Thymus (tissue), 11 donors: ENCODE measurements at regions not wholly inside any gene's neighbourhood (a gene's known extent, or its start where the extent isn't known, plus 50 kb on each side); places are given as distances from the start of the nearest gene placed in this dataset.
A peak's percentile ranks its signal among the peaks of the same experiment; 100 is the strongest.

Experiments used
- DNase-seq, 9 donors: peaks; one replicate each; pipeline ENCODE4 v3.0.0-alpha.2; 2013; ENCODE audit warnings: low spot score in 9 of 9, low read depth in 6 of 9, missing footprints in 1 of 9
- H3K27ac ChIP-seq, 2 donors: one replicate each; pipeline ENCODE4 v1.5.1; 2013; ENCODE audit warnings: control low read depth in 1 of 2, low read depth in 1 of 2, low read length in 1 of 2, mild to moderate bottlenecking in 1 of 2, moderate library complexity in 1 of 2
- H3K27me3 ChIP-seq, 2 donors: one replicate each; pipeline ENCODE4 v1.5.1; 2013; ENCODE audit warnings: low read length in 1 of 2; ENCODE audit not compliant: control insufficient read depth in 2 of 2, insufficient read depth in 1 of 2
- H3K36me3 ChIP-seq, 2 donors: one replicate each; pipeline ENCODE4 v1.5.1; 2013; ENCODE audit warnings: low read length in 1 of 2, mild to moderate bottlenecking in 1 of 2, moderate library complexity in 1 of 2; ENCODE audit not compliant: control insufficient read depth in 2 of 2, insufficient read depth in 2 of 2
- H3K4me1 ChIP-seq, 2 donors: one replicate each; pipeline ENCODE4 v1.5.1; 2013; ENCODE audit warnings: low read length in 2 of 2; ENCODE audit not compliant: control insufficient read depth in 2 of 2, insufficient read depth in 2 of 2
- H3K4me3 ChIP-seq, 2 donors: one replicate each; pipeline ENCODE4 v1.5.1; 2013; ENCODE audit warnings: low read length in 2 of 2, control low read depth in 1 of 2, mild to moderate bottlenecking in 1 of 2
- H3K9me3 ChIP-seq, 2 donors: one replicate each; pipeline ENCODE4 v1.5.1; 2013; ENCODE audit warnings: low read length in 1 of 2, mild to moderate bottlenecking in 1 of 2; ENCODE audit not compliant: control insufficient read depth in 2 of 2, insufficient read depth in 1 of 2
- WGBS: extraction: QIAGEN DNeasy Blood & Tissue Kit; methylation state at CpG from one replicate; pipeline ENCODE4 v1.1.7; 2013; 5-methylcytosine and 5-hydroxymethylcytosine counted together
- donor health status: healthy.

DNA sequence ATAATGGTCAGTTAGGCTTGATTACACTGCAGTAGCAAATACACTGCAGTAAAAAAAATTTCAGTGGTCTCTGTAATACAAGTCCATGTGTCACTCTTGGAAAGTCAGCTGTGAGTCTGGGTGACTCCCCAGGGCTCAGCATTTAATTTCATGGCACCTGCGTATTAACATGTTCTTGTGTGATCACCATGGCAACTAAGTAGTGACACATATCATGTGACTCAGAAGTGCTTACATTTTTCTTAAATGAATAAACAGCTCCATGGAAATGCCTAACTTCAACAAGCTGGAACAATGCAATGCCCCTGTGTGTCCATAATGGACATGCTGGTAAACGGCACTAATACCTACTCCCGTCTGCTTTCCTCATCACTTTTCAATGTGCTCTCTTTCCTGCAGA is 88.5 kb upstream of the ANO4 start:
- no peak for DNase-seq
- no peaks in the 10 kb centered on the region for H3K9me3 ChIP-seq
- H3K4me3 ChIP-seq: no peak overlapping the region
- no peaks in the 10 kb centered on the region for H3K36me3 ChIP-seq
- no peaks in the 10 kb centered on the region for H3K27me3 ChIP-seq
- H3K4me1 ChIP-seq: no peaks in the 10 kb centered on the region
- no peak overlapping the region for H3K27ac ChIP-seq
- WGBS: 90% methylated on average over 3 of the region's 3 CpGs

DNA sequence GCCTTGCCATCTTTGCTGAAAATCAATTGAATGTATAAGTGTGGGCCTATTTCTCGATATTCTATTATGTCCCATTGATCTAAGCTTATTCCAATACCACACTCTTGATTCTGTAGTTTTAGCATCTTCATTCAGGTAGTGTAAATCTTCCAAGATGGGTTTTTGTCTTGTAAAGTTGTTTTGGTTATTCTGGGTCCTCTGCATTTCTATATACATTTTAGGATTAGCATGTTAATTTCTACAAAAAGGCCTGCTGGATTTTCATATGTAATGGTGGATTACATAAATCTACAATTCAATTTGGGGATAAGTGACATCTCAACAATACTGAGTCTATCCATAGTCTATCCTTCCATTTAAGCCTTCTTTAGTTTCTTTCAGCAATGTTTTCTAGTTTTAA is 86.0 kb upstream of the ANO4 start:
- no peaks in the 10 kb centered on the region for H3K9me3 ChIP-seq
- H3K36me3 ChIP-seq: no peaks in the 10 kb centered on the region
- H3K27ac ChIP-seq: no peak overlapping the region
- no peaks in the 10 kb centered on the region for H3K4me1 ChIP-seq
- H3K27me3 ChIP-seq: no peaks in the 10 kb centered on the region
- no peak for DNase-seq
- no peak overlapping the region for H3K4me3 ChIP-seq
- 0% methylated on average over 1 of the region's 1 CpG for WGBS

DNA sequence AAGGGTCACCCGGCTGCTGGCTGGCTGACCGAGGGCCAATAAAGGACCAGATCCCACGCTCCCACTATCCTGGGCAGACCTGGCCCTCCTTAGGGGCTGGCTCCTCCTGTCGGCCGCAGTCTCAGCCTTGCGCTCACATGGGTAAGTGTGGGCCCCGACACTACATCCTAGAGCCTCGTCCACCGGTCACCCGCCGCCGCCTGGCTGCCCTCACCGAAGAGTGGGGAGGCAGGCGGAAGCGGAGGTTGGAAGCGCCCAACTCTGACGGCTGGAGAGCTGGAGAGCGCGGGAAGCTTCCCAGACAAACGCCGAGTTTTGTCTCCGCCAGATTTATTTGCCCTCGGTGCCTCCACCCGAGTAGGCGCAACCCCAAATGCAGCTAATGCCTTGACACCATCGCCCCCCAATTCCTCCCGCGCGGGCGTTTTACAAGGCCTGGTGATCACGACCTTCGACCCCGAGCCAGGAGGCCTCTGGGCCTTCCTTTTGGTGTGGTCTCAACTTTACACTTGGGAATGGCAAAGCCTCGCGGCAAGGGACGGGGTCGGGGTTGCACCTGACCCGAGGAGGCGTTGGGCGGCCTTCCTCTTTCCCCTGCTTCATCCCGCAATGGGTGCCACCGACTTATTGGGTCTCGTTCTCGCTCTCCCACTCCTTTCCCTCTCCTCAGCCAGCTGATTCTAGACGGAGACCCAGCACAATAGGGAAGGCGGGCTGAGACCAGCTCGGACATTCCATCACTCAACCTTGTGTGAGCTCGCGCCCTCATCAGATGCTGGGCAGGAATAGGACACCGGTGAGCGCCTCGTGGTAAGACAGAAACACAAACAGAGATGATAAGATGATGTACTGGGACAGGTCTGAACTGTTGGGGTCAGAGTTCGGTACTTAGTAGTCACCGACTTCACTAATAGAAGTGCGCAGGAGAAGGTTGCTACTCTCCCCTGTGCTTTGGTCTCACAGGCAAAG is 78.3 kb upstream of the ANO4 start:
- H3K9me3 ChIP-seq: no peaks in the 10 kb centered on the region
- DNase-seq: no peak
- WGBS: 35% methylated on average over 55 of the region's 55 CpGs
- H3K4me3 ChIP-seq: no peak overlapping the region
- no peak overlapping the region for H3K27ac ChIP-seq
- no peaks in the 10 kb centered on the region for H3K4me1 ChIP-seq
- no peaks in the 10 kb centered on the region for H3K36me3 ChIP-seq
- peaks cover 35 to 50% of the 10 kb centered on the region in 2 donors for H3K27me3 ChIP-seq

DNA sequence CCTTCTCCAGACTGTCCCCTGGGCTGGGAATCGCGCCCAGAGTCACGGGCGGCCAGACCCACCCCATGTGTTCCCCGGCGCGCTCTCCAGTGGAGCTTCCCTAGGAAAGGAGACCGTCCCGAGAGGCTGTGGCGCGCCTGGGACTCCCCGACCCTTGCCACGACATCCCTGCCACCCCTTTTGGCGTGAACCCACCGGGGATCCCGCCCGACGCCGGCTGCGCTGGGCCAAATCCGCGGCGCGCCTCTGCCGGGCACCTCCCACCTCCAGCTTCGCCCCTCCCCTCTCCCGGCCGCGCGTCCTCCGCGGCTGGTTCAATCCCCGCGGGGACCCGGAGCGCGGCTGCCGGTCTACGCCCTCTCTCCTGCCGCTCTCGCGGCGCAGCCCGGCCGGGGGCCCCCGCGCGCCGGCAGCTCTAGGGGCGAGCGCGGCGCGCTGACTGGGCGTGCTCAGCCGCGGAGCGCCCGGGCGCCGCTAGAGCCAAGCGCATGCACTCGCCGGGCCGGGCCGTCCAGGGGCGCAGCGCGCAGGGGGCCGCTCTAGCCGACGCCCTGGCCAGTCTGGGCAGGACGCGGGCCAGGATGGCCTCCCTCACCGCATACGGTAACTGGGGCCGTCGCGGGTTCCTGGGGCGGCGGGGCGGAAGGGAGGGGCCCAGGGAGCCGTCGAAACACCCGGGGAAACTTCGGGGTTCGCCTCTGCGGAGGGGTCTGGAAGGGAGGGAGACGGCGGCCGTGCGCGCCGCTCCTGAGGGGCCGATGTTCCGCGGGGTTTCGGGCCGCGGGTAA is 77.4 kb upstream of the ANO4 start:
- peaks cover 35 to 50% of the 10 kb centered on the region in 2 donors for H3K27me3 ChIP-seq
- no peaks in the 10 kb centered on the region for H3K4me1 ChIP-seq
- H3K9me3 ChIP-seq: no peaks in the 10 kb centered on the region
- no peak for DNase-seq
- no peak overlapping the region for H3K27ac ChIP-seq
- H3K4me3 ChIP-seq: peak overlapping the region in 1 of 2 donors; percentile 21
- WGBS: 4% methylated on average over 100 of the region's 100 CpGs
- H3K36me3 ChIP-seq: no peaks in the 10 kb centered on the region

DNA sequence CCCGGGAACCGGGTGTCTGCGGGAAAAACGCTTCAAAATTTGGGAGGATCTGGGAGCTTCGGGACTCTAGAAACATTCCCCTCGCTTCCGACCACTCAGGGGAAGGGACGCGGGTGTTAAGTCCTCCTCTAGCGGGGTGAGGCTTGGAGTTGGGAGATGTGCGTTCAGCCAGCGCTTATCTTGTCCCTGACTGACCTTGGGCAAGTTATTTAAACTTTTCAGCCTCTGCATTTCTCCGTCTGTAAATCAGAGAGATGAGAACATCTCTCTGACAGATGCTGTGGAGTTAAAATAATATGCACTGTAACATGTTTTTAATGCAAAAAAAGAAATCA is 76.9 kb upstream of the ANO4 start:
- no peak overlapping the region for H3K27ac ChIP-seq
- H3K27me3 ChIP-seq: peaks cover 35 to 50% of the 10 kb centered on the region in 2 donors
- H3K36me3 ChIP-seq: no peaks in the 10 kb centered on the region
- WGBS: 6% methylated on average over 13 of the region's 13 CpGs
- no peak overlapping the region for H3K4me3 ChIP-seq
- H3K9me3 ChIP-seq: no peaks in the 10 kb centered on the region
- DNase-seq: no peak
- H3K4me1 ChIP-seq: no peaks in the 10 kb centered on the region

DNA sequence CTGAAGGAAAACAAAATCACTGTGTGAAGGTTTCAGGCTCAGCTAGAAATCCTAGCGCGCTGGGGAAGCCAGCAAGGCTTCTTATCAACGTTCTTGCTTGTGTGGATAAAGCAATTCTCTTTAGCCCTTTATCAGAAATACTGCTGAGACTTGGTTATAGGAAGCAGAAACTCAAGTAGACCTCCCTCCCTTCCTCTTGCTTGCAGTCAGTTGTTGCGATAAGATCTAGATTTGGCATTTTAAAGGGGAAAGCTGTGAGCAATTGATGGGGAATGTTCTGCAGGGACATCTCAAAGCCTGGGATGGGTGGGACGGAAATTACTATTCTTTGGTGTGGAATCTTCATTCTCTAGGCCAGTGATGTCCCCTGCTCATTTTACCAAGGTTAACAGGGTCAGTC is 76.4 kb upstream of the ANO4 start:
- Histone ChIP-seq H3K27ac (no peak overlapping the region), H3K4me1 (no peaks in the 10 kb centered on the region), H3K36me3 (no peaks in the 10 kb centered on the region), H3K27me3 (peaks cover 35 to 50% of the 10 kb centered on the region in 2 donors), H3K9me3 (no peaks in the 10 kb centered on the region), H3K4me3 (no peak overlapping the region)
- no peak for DNase-seq
- 27% methylated on average over 5 of the region's 5 CpGs for WGBS

DNA sequence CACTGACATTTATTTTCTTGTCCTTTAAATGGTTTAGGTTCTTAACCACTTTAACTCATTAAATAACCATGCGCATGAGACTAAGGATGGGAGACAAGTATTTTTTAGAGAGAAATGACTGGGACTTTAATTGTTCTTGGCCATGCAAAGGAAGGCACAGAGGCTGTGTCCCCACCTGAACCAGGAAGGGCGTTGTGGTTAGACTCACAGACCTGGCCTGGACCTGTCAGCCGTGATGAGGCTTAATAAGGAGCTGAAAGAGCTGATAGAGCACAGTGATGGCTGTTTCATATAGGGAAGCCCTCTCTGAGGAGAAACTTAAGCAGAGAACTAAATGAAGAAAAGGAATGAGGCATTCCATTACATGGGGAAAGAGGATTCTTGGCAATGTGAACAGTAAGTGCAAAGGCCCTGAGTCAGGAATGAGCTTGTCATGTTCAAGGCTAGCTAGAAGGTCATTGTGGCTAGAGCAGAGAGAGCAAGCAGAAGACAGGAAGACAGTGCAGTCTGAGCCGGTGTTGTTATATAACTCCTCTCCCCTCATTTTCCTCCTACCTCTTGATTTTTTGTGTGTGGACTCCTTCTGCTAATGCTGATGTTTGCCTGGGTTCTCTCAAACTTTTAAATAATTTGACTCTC is 74.4 kb upstream of the ANO4 start:
- DNase-seq: no peak
- no peaks in the 10 kb centered on the region for H3K36me3 ChIP-seq
- no peaks in the 10 kb centered on the region for H3K9me3 ChIP-seq
- H3K27me3 ChIP-seq: peaks cover 35 to 45% of the 10 kb centered on the region in 2 donors
- H3K27ac ChIP-seq: no peak overlapping the region
- 84% methylated on average over 4 of the region's 4 CpGs for WGBS
- H3K4me3 ChIP-seq: no peak overlapping the region
- H3K4me1 ChIP-seq: no peaks in the 10 kb centered on the region

DNA sequence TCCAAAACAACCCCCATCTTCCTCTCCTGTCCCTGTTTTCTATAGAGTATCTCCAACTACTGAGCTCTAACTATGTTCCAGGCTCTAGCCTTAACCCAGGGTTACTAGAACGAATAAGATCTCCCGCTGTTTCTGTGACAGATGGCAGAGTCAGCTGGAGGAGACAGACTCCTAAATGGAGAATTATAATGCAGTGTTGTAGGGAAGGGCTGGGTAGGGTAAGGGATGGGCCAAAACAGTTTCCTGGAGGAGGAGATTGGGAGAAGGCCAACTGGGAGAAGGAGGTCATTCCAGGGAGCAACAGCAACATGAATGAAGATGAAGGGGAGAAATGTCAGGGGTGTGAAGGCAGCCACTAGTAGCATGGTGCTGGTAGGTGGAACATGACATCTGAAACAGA is 73.4 kb upstream of the ANO4 start:
- DNase-seq: no peak
- H3K36me3 ChIP-seq: no peaks in the 10 kb centered on the region
- no peaks in the 10 kb centered on the region for H3K4me1 ChIP-seq
- H3K27ac ChIP-seq: no peak overlapping the region
- H3K27me3 ChIP-seq: peaks cover 28 to 34% of the 10 kb centered on the region in 2 donors
- no peaks in the 10 kb centered on the region for H3K9me3 ChIP-seq
- no peak overlapping the region for H3K4me3 ChIP-seq
- 88% methylated on average over 2 of the region's 2 CpGs for WGBS

DNA sequence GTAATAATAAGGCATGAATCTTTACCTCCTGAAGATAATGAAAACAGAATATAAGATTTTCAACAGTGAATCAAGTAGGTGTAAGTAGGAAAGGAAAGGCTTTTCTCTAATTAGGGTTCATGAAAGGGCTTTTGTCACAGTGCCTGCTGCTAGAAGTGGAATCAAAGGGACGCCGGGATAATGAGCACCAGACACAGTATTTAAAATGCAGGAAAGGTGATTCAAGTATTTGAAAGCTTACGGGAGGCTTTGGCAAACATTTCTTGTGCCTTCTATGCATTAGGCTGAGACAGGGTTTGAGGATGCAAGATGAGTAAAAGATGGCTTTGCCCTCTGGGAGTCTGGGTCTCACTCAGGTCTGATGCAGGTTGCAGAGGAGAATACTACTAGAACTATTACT is 70.5 kb upstream of the ANO4 start:
- peaks cover 3 to 9% of the 10 kb centered on the region in 2 donors for H3K27me3 ChIP-seq
- H3K4me3 ChIP-seq: no peak overlapping the region
- no peak overlapping the region for H3K27ac ChIP-seq
- H3K36me3 ChIP-seq: no peaks in the 10 kb centered on the region
- no peaks in the 10 kb centered on the region for H3K9me3 ChIP-seq
- DNase-seq: no peak
- no peaks in the 10 kb centered on the region for H3K4me1 ChIP-seq
- WGBS: 81% methylated on average over 3 of the region's 3 CpGs
